ENCODE measurements at regions not wholly inside any gene's neighbourhood (a gene's known extent, or its start where the extent isn't known, plus 50 kb on each side); places are given as distances from the start of the nearest gene placed in this dataset.

GRCh38 chr20:5674176-5674660 is 63.4 kb upstream of the GPCPD1 start:
- TF ChIP-seq EZH2 (IDR thresholded peaks at IDR 0.05; ENCODE audit: low read length, missing control alignments) = no peak
- no peak for TF ChIP-seq CTCF (conservative IDR thresholded peaks at IDR 0.05 in 1 of 2, IDR thresholded peaks at IDR 0.05 in 1 of 2; ENCODE audit: low read depth in 1 of 2, low read length in 2 of 2)
